ENCODE measurements at regions not wholly inside any gene's neighbourhood (a gene's known extent, or its start where the extent isn't known, plus 50 kb on each side); places are given as distances from the start of the nearest gene placed in this dataset.

DNA sequence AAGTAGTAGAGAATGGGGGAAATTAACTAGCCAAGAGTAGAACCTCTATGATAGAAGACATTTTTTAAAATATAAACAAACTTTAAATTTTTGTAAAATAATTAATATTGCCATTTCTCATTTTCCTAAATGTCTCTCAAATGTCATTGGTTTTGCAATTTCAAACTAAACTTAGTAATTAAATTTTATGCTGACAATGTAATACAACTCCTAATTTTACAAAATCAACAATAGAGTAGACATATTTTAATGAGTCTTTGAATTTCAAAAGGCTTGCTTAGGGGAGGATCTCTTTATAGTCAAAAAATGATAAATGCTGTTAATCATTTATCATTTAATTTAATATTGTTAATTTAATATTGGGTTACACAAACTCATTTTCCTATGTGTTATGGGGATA, 81.8 kb downstream of the ZWINT start:
- DNase-seq (no peak), ATAC-seq (ENCODE audit: insufficient read depth, low read depth) (no peak)
- H3K4me1 ChIP-seq (ENCODE audit: insufficient read depth, low read length): no peaks in the 10 kb centered on the region
- no peak overlapping the region for H3K4me3 ChIP-seq (ENCODE audit: low read depth in 1 of 2, low read length in 2 of 2)
- no peak overlapping the region for H2AFZ ChIP-seq (ENCODE audit: low read depth, low read length)
- no peak overlapping the region for H3K9ac ChIP-seq (ENCODE audit: low read depth, low read length)
- no peak for TF ChIP-seq EZH2 (IDR thresholded peaks at IDR 0.05; ENCODE audit: borderline replicate concordance, low read depth, low read length, severe bottlenecking)
- no peak for TF ChIP-seq CTCF (IDR thresholded peaks at IDR 0.05; ENCODE audit: borderline replicate concordance, extremely low read depth, low read length, poor library complexity, severe bottlenecking)
- no peak overlapping the region for H3K27ac ChIP-seq (ENCODE audit: low read length)
- no peaks in the 10 kb centered on the region for H3K27me3 ChIP-seq (ENCODE audit: insufficient read depth, low read length, poor library complexity)
- no peaks in the 10 kb centered on the region for H3K36me3 ChIP-seq (ENCODE audit: insufficient read depth, low read length)
- H4K20me1 ChIP-seq (ENCODE audit: insufficient read depth, low read length): no peaks in the 10 kb centered on the region
- H3K9me3 ChIP-seq (ENCODE audit: insufficient read depth, low read length, severe bottlenecking): no peaks in the 10 kb centered on the region
- H3K4me2 ChIP-seq (ENCODE audit: insufficient read depth, low read length): no peak overlapping the region
- no peaks in the 10 kb centered on the region for H3K79me2 ChIP-seq (ENCODE audit: insufficient read depth, low read length)

- no peak for TF ChIP-seq CTCF (IDR thresholded peaks at IDR 0.05; ENCODE audit: borderline replicate concordance, extremely low read depth, low read length, poor library complexity, severe bottlenecking)
- no peak for TF ChIP-seq EZH2 (IDR thresholded peaks at IDR 0.05; ENCODE audit: borderline replicate concordance, low read depth, low read length, severe bottlenecking)
- Histone ChIP-seq H3K4me2 (ENCODE audit: insufficient read depth, low read length) (no peak overlapping the region), H2AFZ (ENCODE audit: low read depth, low read length) (no peak overlapping the region), H3K36me3 (ENCODE audit: insufficient read depth, low read length) (no peaks in the 10 kb centered on the region), H3K79me2 (ENCODE audit: insufficient read depth, low read length) (no peaks in the 10 kb centered on the region), H3K27me3 (ENCODE audit: insufficient read depth, low read length, poor library complexity) (no peaks in the 10 kb centered on the region), H3K27ac (ENCODE audit: low read length) (no peak overlapping the region), H3K4me1 (ENCODE audit: insufficient read depth, low read length) (no peaks in the 10 kb centered on the region), H3K9me3 (ENCODE audit: insufficient read depth, low read length, severe bottlenecking) (no peaks in the 10 kb centered on the region), H4K20me1 (ENCODE audit: insufficient read depth, low read length) (no peaks in the 10 kb centered on the region), H3K4me3 (ENCODE audit: low read depth in 1 of 2, low read length in 2 of 2) (no peak overlapping the region), H3K9ac (ENCODE audit: low read depth, low read length) (no peak overlapping the region)
- DNase-seq (no peak), ATAC-seq (ENCODE audit: insufficient read depth, low read depth) (no peak)
These were observed 91.9 kb downstream of the ZWINT start for GRCh38 chr10:56269181-56269580.

DNA sequence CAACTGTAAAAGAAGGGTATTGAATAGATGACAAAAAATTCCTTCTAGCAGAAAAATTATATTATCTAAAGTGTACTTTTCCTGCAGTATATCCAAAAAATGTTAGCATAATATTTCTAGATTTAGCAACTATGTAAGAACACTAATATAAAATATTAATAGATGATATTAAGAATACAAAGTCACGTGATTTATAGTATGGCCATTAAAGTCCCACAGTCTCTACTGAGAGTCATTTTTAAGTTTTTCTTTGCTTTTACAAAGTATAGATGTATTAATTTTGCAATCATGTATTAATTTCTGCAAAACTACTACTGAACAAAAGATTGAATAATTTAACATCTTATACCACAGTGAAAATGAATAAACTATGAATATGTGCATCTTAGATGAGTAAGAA, 94.9 kb downstream of the ZWINT start:
- TF ChIP-seq CTCF (IDR thresholded peaks at IDR 0.05; ENCODE audit: borderline replicate concordance, extremely low read depth, low read length, poor library complexity, severe bottlenecking) (no peak), EZH2 (IDR thresholded peaks at IDR 0.05; ENCODE audit: borderline replicate concordance, low read depth, low read length, severe bottlenecking) (no peak)
- no peak overlapping the region for H3K27ac ChIP-seq (ENCODE audit: low read length)
- H3K9ac ChIP-seq (ENCODE audit: low read depth, low read length): no peak overlapping the region
- H3K36me3 ChIP-seq (ENCODE audit: insufficient read depth, low read length): no peaks in the 10 kb centered on the region
- no peaks in the 10 kb centered on the region for H3K79me2 ChIP-seq (ENCODE audit: insufficient read depth, low read length)
- H3K4me1 ChIP-seq (ENCODE audit: insufficient read depth, low read length): no peaks in the 10 kb centered on the region
- ATAC-seq (ENCODE audit: insufficient read depth, low read depth) (no peak), DNase-seq (no peak)
- no peaks in the 10 kb centered on the region for H4K20me1 ChIP-seq (ENCODE audit: insufficient read depth, low read length)
- H3K4me3 ChIP-seq (ENCODE audit: low read depth in 1 of 2, low read length in 2 of 2): no peak overlapping the region
- no peak overlapping the region for H2AFZ ChIP-seq (ENCODE audit: low read depth, low read length)
- H3K4me2 ChIP-seq (ENCODE audit: insufficient read depth, low read length): no peak overlapping the region
- H3K27me3 ChIP-seq (ENCODE audit: insufficient read depth, low read length, poor library complexity): no peaks in the 10 kb centered on the region
- H3K9me3 ChIP-seq (ENCODE audit: insufficient read depth, low read length, severe bottlenecking): no peaks in the 10 kb centered on the region

- TF ChIP-seq CTCF (IDR thresholded peaks at IDR 0.05; ENCODE audit: borderline replicate concordance, extremely low read depth, low read length, poor library complexity, severe bottlenecking) (no peak), EZH2 (IDR thresholded peaks at IDR 0.05; ENCODE audit: borderline replicate concordance, low read depth, low read length, severe bottlenecking) (no peak)
- Histone ChIP-seq H3K27me3 (ENCODE audit: insufficient read depth, low read length, poor library complexity) (no peaks in the 10 kb centered on the region), H2AFZ (ENCODE audit: low read depth, low read length) (no peak overlapping the region), H3K4me2 (ENCODE audit: insufficient read depth, low read length) (no peak overlapping the region), H3K9me3 (ENCODE audit: insufficient read depth, low read length, severe bottlenecking) (no peaks in the 10 kb centered on the region), H3K79me2 (ENCODE audit: insufficient read depth, low read length) (no peaks in the 10 kb centered on the region), H4K20me1 (ENCODE audit: insufficient read depth, low read length) (no peaks in the 10 kb centered on the region), H3K36me3 (ENCODE audit: insufficient read depth, low read length) (no peaks in the 10 kb centered on the region), H3K27ac (ENCODE audit: low read length) (no peak overlapping the region), H3K4me3 (ENCODE audit: low read depth in 1 of 2, low read length in 2 of 2) (no peak overlapping the region), H3K4me1 (ENCODE audit: insufficient read depth, low read length) (no peaks in the 10 kb centered on the region), H3K9ac (ENCODE audit: low read depth, low read length) (no peak overlapping the region)
- ATAC-seq (ENCODE audit: insufficient read depth, low read depth) (no peak), DNase-seq (no peak)
These were observed 102.1 kb downstream of the ZWINT start for GRCh38 chr10:56258991-56259390.

Data from DND-41 (cell line).